ENCODE measurements at regions not wholly inside any gene's neighbourhood (a gene's known extent, or its start where the extent isn't known, plus 50 kb on each side); places are given as distances from the start of the nearest gene placed in this dataset.

DNA sequence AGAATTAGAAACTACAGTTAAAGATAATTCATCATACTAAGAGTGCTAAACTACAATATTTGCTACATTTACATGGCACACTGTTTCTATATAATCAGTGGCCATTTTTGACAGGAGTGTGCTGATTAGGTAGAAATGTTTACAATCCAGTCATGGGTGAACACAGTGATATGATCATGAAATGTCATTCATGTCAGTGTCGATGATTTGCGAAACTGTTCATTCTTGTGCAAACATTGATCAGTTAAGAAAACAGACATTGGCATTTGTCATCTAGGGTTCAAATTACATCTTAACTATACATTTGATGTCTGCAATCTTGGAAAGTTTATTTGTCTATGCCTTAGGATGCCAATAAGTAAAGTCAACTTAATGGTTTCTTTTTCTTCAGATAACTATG is 474.9 kb downstream of the DOK5 start:
- TF ChIP-seq, protein P1, sequence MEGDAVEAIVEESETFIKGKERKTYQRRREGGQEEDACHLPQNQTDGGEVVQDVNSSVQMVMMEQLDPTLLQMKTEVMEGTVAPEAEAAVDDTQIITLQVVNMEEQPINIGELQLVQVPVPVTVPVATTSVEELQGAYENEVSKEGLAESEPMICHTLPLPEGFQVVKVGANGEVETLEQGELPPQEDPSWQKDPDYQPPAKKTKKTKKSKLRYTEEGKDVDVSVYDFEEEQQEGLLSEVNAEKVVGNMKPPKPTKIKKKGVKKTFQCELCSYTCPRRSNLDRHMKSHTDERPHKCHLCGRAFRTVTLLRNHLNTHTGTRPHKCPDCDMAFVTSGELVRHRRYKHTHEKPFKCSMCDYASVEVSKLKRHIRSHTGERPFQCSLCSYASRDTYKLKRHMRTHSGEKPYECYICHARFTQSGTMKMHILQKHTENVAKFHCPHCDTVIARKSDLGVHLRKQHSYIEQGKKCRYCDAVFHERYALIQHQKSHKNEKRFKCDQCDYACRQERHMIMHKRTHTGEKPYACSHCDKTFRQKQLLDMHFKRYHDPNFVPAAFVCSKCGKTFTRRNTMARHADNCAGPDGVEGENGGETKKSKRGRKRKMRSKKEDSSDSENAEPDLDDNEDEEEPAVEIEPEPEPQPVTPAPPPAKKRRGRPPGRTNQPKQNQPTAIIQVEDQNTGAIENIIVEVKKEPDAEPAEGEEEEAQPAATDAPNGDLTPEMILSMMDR (IDR thresholded peaks at IDR 0.05): no peak
- no peak for TF ChIP-seq POLR2AphosphoS5 (IDR thresholded peaks at IDR 0.05)
